DMS114 treated with DMSO at 0.1 percent for 48 hours (cell line): ENCODE measurements at regions not wholly inside any gene's neighbourhood (a gene's known extent, or its start where the extent isn't known, plus 50 kb on each side); places are given as distances from the start of the nearest gene placed in this dataset.
"Not testable (repeated sequence)": the region's sequence is repeated elsewhere in the genome, so short reads cannot be mapped to it uniquely, and the experiment has no call there.

Experiments used
- DNase-seq: peaks from one replicate; lab custom pipeline; 2025; ENCODE audit not compliant: unreplicated experiment; lab: John Stamatoyannopoulos, UW

DNA sequence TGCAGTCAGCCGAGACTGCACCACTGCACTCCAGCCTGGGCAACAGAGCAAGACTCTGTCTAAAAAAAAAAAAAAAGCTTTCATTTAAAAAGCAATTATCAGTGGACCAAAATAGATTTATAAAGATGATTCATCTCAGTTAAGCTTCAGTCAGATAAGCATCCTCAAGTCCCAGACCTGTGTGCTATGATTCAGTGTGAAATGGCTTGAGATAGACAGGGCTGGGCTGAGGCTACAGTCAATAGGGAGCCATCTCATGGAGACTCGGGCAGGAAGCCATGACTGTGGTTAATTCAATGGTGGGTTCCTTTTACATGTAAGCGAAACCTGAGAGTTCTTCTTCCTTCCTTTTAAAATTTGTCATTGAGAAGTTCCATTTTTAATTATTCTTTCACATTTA is 276.0 kb downstream of the TFAP2A start:
- no peak for DNase-seq

DNA sequence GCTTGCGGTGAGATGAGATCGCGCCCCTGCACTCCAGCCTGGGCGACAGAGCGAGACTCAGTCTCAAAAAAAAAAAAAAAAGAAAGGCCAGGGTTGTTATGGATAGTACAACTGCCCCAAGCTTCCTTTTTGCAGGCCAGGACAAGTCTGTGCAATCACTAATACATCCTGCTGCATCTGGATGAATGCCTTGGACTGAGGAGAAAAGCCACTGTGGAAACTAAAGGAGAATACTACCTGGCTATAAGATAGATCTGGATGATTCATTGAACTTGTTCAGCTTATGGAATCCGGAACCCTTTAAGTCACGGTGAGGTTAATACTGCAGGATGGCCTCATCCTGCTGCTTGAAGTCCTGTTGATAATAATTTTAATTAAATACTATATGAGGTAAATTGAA is 278.2 kb downstream of the TFAP2A start:
- no peak for DNase-seq

DNA sequence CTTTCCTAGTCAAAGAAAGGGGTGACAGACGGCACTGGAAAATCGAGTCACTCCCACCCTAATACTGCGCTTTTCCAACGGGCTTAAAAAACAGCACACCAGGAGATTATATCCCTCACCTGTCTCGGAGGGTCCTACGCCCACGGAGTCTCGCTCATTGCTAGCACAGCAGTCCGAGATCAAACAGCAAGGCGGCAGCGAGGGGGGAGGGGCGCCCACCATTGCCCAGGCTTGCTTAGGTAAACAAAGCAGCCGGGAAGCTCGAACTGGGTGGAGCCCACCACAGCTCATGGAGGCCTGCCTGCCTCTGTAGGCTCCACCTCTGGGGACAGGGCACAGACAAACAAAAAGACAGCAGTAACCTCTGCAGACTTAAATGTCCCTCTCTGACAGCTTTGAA is 280.7 kb downstream of the TFAP2A start:
- DNase-seq = not testable (repeated sequence)

DNA sequence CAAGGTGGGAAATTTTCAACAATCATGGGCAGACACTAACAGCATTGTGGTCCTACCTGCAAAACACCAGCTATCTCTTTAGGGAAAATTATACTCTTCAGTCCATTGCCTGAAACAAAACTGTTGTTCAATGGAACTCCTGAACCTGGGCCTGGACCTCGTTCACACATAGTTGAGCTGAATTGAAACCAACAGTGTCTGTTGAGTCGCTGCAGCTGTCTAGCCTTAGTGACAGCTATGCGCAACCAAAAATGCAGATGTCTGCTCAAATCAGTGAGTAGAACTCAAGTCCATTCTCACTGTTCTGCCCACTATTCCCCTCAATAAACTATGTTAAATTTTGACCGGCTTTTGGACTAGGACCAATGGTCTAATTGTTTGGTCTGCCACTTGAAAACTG is 286.2 kb downstream of the TFAP2A start:
- no peak for DNase-seq

DNA sequence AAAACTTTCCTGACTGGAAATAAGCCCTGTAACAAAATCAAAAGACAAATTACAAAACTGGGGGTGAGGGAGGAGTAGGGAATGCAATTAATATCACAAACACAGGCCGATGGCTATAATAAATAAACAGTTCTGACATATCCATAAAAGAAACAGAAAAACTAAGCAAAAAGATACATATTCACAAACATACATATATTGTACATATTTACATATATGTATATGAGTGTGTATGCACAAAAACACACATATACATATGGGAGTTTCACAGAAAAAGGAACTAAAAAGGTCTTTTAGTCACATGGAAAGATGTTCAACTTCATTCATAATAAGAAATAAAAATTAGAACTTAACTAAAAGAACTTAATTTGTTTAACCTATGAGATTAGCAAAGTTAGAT is 292.7 kb downstream of the TFAP2A start:
- DNase-seq = no peak

DNA sequence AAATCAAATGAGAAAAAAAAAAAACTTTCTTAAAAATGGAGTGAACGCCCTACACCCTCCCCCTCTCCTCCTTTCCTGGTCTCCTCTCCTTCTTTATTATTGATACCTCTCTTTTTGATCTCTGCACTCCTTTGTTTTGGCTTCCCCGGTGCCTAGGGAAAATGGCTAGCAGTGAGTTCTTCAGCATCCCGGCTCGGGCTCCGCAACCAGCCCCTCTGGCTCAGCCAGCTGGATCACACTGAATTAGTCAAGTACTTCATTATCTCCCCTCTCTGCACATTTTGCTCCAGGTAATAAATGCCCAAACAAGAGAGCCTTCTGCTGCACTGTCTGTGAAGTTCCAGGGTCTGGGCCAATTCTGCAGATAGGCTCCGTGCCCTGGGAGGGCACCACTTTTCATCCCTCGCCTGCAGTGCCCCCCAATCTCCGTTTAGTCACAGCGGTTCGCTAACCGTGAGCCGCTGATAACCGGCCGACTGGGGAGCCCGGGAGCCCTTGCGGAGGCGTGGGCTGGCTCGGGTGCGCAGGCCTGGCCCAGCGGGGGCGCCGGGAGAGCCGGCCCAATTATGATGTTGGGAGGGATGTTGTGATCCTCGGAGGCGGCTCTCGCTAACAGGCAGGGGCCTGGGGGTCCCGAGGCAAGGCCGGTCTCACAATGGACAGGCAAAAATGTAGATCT is 301.9 kb downstream of the TFAP2A start:
- DNase-seq = no peak

DNA sequence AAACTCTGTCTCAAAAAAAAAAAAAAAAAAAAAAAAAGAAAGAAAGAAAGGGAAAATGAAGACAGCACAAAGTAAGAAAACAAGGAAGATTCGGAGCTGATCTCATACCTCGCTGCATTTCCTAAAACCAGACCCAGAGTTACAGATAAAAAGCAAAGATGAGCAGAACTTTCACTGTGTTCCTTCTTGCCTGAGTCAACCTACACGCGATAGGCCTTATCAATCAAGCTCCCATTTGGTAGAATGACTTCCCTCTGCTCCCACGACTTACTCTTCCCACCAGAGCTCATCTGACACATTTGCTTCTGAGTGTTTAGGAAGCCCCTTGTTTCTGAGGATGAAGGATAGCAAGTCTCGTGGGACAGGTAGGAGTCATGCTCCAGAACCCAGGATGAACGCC is 302.9 kb downstream of the TFAP2A start:
- no peak for DNase-seq

DNA sequence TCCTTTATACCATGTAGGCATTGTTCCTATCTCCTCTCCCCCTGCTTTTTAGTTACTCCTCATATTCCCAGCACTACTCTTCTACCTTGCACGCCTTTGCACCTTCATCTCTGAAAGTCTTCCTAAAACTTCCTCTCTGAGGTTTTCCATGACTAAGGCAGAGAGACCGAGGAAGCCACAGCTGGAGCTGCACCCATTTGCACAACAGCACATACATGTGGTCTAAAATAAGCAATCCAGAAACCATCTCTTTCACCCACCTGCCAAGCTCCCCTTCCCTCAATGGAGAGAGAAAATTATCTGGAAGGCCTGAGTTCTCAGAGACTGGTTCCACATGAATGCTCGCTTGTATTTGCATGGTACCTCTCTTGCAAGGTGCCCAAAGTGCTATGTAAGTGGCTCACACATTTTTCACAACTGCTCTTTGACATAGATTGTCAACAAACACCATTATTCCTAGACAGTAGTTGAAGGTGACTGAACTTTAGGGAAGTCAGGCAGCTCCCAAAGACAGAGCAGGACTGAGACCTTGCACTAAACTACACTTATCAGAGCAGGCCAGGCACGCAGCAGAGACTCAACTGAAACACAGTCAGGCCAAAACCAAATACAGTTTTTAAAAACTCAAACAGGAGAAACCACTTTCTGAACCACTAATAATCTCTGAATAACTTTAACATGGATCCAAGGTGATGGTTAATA is 313.2 kb downstream of the TFAP2A start:
- DNase-seq = no peak

DNA sequence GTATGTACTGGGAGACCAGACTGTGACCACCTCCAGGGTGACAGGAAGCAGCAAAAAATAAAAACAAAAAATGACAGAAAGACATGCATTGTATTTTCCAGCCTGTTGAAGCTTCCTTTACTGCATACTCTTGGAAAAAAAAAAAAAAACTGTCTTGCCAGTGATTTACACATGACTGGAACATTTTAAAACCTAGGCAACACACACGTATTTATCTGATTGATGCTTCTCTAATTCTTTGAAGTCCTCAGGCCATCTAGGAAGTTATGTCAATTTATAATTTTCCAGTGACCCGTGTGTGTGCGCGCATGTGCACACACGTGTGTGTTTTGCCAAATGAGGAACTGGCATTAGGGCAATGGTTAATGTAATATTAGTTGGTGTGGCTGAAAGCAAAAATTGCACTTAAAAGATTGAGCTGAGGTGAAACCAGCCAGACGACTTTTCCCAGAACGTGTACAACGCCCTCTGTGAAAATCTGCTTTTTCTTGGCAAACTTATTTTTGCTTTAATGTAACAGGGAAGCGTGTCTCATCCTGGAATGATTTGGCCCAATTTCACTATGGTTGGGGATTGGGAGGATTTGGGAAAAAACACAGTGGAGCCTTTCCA is 315.2 kb downstream of the TFAP2A start:
- DNase-seq = no peak

DNA sequence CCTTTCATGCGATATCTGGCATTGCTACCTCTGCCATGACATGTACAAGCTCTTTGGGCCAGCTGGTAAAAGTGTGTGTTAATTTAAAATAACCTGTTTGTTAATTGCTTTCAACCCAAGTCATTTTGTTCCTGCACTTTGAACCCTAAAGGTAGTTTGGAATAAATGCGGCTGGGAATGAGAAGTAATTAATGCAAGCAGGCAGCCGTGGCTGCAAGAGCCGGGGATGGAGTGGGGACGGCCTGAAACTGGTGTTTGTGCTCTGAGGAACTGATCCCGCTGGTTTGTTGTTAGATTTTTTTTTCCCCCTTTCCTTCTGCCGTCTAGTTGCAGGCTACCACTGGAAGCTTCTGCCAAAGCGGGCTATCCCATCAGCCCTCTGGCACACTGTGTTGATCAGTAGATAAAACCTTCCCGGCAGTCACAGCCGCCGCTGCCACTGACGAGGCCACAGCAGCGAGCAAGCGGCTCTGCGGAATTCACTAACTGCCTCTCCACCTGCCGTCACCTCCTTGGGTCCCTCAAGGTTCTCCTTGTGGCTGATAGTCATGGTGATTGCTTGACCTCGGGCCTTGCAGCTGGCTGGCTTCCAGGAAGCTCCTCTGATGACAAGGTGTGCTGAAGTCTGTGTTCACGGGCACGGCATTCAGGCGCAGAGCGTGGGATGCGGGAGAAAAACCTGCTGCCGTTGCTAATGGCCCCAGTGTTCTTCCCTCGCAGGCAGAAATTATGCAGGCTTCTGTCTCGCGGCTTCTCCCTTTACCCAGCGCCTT is 315.9 kb downstream of the TFAP2A start:
- no peak for DNase-seq

DNA sequence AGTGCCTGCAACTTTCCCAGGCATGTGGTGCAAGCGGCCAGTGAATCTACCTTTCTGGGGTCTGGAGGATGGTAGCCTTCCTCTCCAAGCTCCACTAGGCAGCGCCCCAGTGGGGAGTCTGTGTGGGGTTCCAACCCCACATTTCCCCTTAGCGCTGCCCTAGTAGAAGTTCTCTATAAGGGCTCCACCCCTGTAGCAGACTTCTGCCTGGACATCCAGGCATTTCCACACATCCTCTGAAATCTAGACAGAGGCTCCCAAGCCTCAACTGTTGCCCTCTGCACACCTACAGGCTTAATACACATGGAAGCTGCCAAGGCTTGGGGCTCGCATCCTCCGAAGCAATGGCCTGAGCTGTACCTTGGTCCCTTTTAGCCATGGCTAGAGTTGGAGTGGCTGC is 321.6 kb downstream of the TFAP2A start:
- no peak for DNase-seq

DNA sequence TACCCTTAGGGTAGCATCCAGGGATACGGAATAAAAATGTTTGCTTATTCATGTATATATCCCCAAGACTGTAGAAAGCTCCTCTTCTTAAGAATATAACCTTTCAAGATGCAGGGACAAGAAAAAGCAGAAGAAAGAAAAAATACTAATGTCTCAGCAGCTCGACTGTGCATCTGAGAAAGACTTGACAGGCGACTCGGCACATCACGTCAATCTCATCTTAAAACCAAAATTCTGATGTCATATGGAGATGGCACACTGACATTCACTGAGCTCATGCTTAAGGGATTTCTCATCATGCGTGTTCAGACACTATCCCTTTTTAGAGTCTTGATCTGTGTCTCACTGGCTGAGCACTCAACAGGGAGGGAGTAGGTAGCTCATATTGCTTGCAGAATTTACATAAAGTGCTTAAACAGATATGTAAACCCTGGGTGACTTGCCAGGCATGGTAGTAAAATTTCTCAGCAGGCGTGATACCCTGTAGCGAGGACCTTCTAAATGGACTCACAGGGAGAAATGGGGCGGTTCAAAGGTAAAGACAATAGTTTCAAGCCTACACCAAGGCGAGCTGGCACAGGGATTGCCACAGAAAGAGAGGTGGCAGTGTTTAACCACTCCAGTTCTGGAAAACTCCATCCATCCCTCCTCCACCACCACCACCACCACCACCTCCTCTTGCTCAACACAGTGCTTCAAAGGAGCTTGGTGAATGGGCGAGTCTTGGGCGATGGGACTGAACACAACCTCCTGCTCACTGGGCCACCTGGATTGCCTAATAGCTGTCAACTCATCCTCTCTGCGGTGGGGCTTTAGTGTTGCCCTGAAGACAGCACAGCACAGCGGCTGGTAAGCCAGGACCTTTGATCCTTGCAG is 330.5 kb downstream of the TFAP2A start:
- no peak for DNase-seq

DNA sequence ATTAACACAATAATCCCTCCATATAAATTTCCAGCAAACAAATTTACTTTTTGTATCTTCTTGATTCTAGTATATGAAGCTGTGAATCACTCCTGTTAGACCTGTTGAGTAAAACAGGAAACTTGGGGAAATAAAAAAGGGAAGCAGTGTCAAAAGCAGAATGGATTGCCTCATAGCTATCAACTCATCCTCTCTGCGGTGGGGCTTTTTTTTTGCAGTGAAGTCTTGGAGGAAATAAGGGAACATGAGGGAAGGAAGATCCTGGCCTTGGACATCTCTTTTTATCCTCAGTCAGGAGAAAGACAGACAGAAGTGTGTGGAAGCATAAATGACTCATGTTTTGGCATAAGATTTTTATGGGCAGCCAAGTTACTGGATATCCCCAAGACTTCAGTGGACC is 332.5 kb downstream of the TFAP2A start:
- DNase-seq = no peak

DNA sequence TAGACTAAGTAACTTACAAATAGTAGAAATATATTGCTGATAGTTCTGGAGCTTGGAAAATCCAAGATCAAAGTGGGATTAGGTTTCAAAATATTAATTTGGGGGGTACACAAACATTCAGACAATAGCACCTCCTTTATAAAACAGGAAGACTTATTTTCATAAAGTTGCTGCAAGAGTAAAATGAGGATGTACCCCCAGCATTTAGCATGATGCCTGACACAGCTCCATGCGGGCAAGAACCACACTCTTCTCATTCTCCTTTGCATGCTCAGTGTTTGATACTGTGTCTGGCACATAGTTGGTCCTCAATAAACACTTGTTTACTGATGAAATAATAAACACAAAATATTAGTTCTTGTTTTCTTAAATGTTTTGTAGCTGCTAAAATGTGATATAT is 332.9 kb downstream of the TFAP2A start:
- no peak for DNase-seq

DNA sequence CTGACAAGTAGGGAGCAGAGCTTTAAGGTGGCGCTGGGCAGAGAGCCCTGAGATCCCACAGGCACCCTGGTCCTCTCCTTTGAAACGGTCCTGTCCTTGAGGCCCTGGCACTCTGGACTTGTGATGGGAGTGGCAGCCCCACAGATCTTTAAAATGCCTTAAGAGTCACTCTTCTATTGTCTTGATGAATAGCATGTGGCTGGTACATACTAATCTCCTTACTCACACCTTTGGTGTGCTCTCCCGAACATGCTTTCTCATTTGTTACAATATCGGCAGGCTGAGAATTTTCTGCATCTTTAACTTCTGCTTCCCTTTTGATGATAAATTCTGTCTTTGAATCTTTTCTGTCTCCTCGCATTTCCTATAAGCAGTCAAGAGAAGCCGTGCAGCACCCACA is 333.8 kb downstream of the TFAP2A start:
- DNase-seq = no peak

DNA sequence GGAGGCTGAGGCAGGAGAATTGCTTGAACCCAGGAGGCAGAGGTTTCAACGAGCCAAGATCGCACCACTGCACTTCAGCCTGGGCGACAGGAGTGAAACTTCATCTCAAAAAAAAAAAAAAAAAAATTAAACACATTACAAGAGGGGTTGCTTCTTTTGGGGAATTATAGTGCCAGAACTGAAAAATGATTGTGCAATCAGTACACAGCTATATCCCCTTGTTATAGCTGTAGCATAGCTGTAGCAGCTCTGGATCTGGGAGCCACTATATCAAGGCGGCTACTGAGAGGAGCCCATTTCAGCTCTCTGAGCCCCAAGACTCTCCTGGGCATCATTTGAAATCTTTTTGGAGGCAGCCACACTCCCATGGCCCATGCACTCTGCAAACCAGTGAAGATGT is 334.3 kb downstream of the TFAP2A start:
- DNase-seq = no peak

DNA sequence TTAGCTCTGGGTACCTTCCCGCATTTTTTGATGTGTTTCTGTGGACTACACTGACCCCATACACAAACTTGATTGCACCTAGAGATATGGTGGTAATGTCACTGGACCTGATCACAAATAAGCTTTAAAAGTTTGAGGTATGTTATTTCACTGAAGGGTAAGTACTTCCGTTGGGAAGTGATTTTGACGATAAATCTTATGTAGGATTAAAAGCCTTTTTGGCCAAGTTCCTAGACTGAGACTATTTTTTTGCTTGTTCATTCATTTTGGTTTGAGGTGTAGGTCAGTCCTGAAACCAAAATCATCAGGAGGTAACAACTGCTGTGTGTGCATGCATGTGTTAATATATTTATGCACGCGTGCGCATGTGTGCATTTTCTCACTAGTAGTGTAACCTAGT is 336.3 kb downstream of the TFAP2A start:
- no peak for DNase-seq

DNA sequence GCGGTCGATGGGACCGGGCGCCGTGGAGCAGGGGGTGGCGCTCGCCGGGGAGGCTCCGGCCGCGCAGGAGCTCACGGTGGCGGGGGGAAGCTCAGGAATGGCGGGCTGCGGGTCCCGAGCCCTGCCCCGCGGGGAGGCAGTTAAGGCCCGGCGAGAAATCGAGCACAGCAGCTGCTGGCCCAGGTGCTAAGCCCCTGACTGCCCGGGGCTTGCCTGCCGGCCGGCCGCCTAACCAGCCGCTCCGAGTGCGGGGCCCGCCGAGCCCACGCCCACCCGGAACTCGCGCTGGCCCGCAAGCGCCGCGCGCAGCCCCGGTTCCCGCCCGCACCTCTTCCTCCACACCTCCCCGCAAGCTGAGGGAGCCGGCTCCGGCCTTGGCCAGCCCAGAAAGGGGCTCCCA is 340.1 kb downstream of the TFAP2A start:
- DNase-seq = not testable (repeated sequence)

DNA sequence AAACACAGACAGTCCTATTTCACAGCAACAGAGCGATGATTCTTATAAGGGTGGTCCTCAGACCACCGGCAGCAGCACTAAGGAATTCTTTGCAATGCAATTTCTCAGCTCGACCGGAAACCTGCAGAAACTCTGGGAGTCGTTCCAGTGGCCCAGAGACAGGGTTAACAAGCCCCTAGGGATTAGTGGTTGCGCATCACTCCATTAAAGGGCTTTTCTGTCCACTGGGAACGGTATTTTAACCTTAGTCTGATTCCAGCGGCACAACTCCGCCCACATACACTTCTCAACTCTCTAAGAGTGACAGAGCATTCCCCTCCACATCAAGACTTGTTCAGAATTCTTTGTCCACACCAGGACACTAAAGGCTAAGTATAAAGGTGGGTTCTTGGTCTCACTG is 341.5 kb downstream of the TFAP2A start:
- DNase-seq = no peak

DNA sequence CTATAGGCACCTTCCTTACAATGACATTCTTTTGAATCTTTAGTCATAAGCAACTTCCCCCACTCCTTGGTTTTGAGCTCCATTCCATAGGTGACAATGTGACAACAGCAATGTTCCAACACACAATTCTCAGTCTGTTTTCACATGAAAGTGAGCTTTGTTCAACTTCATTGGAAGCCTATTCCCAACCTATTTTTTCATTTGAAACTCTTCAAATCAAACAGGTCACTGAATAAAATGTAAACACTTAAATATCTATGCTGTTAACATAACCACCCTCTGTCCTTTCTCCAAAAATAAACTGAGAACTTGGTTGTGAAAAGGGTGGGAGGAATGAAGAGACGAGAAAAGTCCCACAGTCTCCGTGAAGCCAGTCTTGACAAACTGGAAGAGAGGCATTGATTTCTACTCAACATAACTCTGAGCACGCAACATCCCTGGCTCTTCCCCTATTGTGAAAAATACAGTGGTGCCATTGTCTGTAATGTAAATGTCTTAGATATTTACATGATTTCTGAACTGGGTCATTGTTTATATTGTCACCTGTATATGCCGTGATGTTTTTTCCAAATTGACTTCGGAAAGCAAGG is 343.1 kb downstream of the TFAP2A start:
- DNase-seq = no peak
